Sigmoid colon (tissue), 6 donors: ENCODE measurements at regions not wholly inside any gene's neighbourhood (a gene's known extent, or its start where the extent isn't known, plus 50 kb on each side); places are given as distances from the start of the nearest gene placed in this dataset.

Experiments
- DNase-seq: peaks from one replicate; pipeline ENCODE4 v3.0.0-alpha.2; 2019
- H3K27ac ChIP-seq, 4 donors: fragments of 200-600 bp; sonication (generic); one replicate each; pipeline ENCODE4 v1.5.1; 2016 to 2019; ENCODE audit warnings: mild to moderate bottlenecking in 1 of 4
- H3K27me3 ChIP-seq, 3 donors: fragments of 200-600 bp; sonication (generic); one replicate each; pipeline ENCODE4 v1.5.1; 2019; ENCODE audit warnings: mild to moderate bottlenecking in 1 of 3
- H3K36me3 ChIP-seq, 4 donors: fragments of 200-600 bp; sonication (generic); one replicate each; pipeline ENCODE4 v1.5.1; 2016 to 2019
- H3K4me1 ChIP-seq, 4 donors: fragments of 200-600 bp; sonication (generic); one replicate each; pipeline ENCODE4 v1.5.1; 2017 to 2019
- H3K4me3 ChIP-seq, 4 donors: fragments of 200-600 bp; sonication (generic); one replicate each; pipeline ENCODE4 v1.5.1; 2017 to 2019; ENCODE audit warnings: mild to moderate bottlenecking in 2 of 4, moderate library complexity in 1 of 4
- H3K9me3 ChIP-seq, 4 donors: fragments of 200-600 bp in 3 of 4; sonication (generic) in 3 of 4; one replicate each; pipeline versions ENCODE4 v1.5.1 to v1.6.1; 2013 to 2019
- EP300 ChIP-seq, 4 donors: sonication (generic); formaldehyde crosslinking; IDR thresholded peaks; one replicate each; pipeline ENCODE4 v1.6.1; 2017; ENCODE audit warnings: antibody characterized with exemption in 4 of 4
- POLR2A ChIP-seq, 2 donors: fragments of 450-650 bp; IDR thresholded peaks; one replicate each; pipeline ENCODE4 v1.6.1; 2016; ENCODE audit warnings: antibody characterized with exemption in 2 of 2, mild to moderate bottlenecking in 2 of 2, moderate library complexity in 2 of 2
- POLR2AphosphoS5 ChIP-seq, 4 donors: sonication (generic); formaldehyde crosslinking; IDR thresholded peaks; one replicate each; pipeline ENCODE4 v1.6.1; 2017; ENCODE audit warnings: antibody characterized with exemption in 4 of 4
- WGBS, 2 donors: extraction: QIAGEN DNeasy Blood & Tissue Kit; methylation state at CpG; one replicate each; pipeline ENCODE4 v1.1.7; 2013; 5-methylcytosine and 5-hydroxymethylcytosine counted together
- intact Hi-C: fragments of 100-400 bp; cut with DNase I; formaldehyde crosslinking; loops from one replicate; pipeline ENCODE4 v1.15.1; 2023
- TF ChIP-seq, protein P1 (sequence below), 4 experiments: fragments of 450-650 bp in 3 of 4; fragments of 200-600 bp in 1 of 4; IDR thresholded peaks; one replicate each; pipeline ENCODE4 v1.5.1; 2016 to 2019; ENCODE audit warnings: antibody characterized with exemption in 4 of 4, mild to moderate bottlenecking in 3 of 4, moderate library complexity in 2 of 4
- donor health status: healthy with polysubstance abuse.
- donor health status: healthy.

GRCh38 chr17:55969562-55970324 lies 183.5 kb upstream of the ANKFN1 start:
- TF ChIP-seq, protein P1, sequence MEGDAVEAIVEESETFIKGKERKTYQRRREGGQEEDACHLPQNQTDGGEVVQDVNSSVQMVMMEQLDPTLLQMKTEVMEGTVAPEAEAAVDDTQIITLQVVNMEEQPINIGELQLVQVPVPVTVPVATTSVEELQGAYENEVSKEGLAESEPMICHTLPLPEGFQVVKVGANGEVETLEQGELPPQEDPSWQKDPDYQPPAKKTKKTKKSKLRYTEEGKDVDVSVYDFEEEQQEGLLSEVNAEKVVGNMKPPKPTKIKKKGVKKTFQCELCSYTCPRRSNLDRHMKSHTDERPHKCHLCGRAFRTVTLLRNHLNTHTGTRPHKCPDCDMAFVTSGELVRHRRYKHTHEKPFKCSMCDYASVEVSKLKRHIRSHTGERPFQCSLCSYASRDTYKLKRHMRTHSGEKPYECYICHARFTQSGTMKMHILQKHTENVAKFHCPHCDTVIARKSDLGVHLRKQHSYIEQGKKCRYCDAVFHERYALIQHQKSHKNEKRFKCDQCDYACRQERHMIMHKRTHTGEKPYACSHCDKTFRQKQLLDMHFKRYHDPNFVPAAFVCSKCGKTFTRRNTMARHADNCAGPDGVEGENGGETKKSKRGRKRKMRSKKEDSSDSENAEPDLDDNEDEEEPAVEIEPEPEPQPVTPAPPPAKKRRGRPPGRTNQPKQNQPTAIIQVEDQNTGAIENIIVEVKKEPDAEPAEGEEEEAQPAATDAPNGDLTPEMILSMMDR (IDR thresholded peaks at IDR 0.05) = no peak
- TF ChIP-seq POLR2A (IDR thresholded peaks at IDR 0.05) = no peak
- TF ChIP-seq EP300 (IDR thresholded peaks at IDR 0.05) = no peak
- no peak for TF ChIP-seq POLR2AphosphoS5 (IDR thresholded peaks at IDR 0.05)
- H3K27me3 ChIP-seq = no peaks in the 10 kb centered on the region

DNA sequence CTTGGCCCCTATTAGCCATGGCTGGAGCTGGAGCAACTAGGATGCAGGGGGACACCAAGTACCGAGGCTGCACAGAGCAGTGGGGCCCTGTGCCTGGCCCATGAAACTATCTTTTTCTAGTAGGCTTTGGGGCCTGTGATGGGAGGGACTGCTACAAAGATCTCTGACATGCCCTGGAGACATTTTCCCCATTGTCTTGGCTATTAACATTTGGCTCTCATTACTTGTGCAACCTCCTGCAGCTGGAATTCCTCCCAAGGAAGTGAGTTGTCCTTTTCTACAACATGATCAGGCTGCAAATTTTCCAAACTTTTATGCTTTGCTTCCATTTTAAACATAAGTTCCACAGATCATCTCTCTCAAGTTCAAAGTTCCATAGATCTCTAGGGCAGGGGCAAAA lies 174.7 kb upstream of the ANKFN1 start:
- Histone ChIP-seq H3K27me3 (no peaks in the 10 kb centered on the region), H3K9me3 (no peaks in the 10 kb centered on the region), H3K27ac (no peak overlapping the region), H3K4me1 (no peaks in the 10 kb centered on the region), H3K36me3 (no peaks in the 10 kb centered on the region), H3K4me3 (no peak overlapping the region)
- intact Hi-C loops = no loop called here
- TF ChIP-seq, protein P1 (IDR thresholded peaks at IDR 0.05) = no peak
- TF ChIP-seq EP300 (IDR thresholded peaks at IDR 0.05) (no peak), POLR2AphosphoS5 (IDR thresholded peaks at IDR 0.05) (no peak), POLR2A (IDR thresholded peaks at IDR 0.05) (no peak)
- 94 to 95% methylated on average over 1 of the region's 1 CpG for WGBS, 2 donors
- DNase-seq = no peak

More at GRCh38 chr17:55969562-55970324, 183.5 kb upstream of the ANKFN1 start:
- Histone ChIP-seq H3K4me3 (no peak overlapping the region), H3K9me3 (no peaks in the 10 kb centered on the region), H3K36me3 (no peaks in the 10 kb centered on the region), H3K4me1 (no peaks in the 10 kb centered on the region), H3K27ac (no peak overlapping the region)
- DNase-seq = no peak
- intact Hi-C loops = no loop called here
- WGBS, 2 donors = 74 to 79% methylated on average over 3 of the region's 3 CpGs

GRCh38 chr17:55983096-55983495 lies 170.2 kb upstream of the ANKFN1 start:
- no peaks in the 10 kb centered on the region for H3K36me3 ChIP-seq
- intact Hi-C loops = no loop called here
- no peaks in the 10 kb centered on the region for H3K27me3 ChIP-seq
- no peak overlapping the region for H3K4me3 ChIP-seq
- no peaks in the 10 kb centered on the region for H3K4me1 ChIP-seq
- H3K27ac ChIP-seq = no peak overlapping the region
- no peak for DNase-seq
- WGBS, 2 donors = 88 to 90% methylated on average over 3 of the region's 3 CpGs
- no peaks in the 10 kb centered on the region for H3K9me3 ChIP-seq
- TF ChIP-seq POLR2AphosphoS5 (IDR thresholded peaks at IDR 0.05) = no peak
- TF ChIP-seq POLR2A (IDR thresholded peaks at IDR 0.05) = no peak
- TF ChIP-seq EP300 (IDR thresholded peaks at IDR 0.05) = no peak
- TF ChIP-seq, protein P1 (IDR thresholded peaks at IDR 0.05) = no peak

DNA sequence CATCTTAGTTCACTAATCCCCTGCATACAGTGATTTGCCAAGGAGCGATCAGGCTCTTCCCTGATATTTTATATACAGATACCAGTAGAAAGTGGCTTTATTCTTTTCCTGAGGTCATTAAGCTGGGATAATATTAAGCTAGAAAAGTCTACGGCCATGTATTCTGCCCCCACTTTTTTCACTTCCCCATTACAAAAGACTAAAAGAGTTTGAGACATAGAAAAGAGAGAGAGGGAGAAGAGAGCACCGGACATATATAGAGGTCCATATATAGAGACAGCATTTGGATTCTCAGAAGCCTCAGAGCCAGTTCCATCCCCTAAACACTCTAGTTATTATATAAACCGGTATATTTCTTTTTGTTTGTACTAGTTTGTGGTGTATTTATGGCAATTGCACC lies 166.5 kb upstream of the ANKFN1 start:
- H3K4me1 ChIP-seq = no peaks in the 10 kb centered on the region
- H3K27me3 ChIP-seq = no peaks in the 10 kb centered on the region
- TF ChIP-seq POLR2AphosphoS5 (IDR thresholded peaks at IDR 0.05) = no peak
- TF ChIP-seq EP300 (IDR thresholded peaks at IDR 0.05) = no peak
- TF ChIP-seq, protein P1 (IDR thresholded peaks at IDR 0.05) = no peak
- no peak for TF ChIP-seq POLR2A (IDR thresholded peaks at IDR 0.05)
- no peaks in the 10 kb centered on the region for H3K9me3 ChIP-seq
- H3K4me3 ChIP-seq = no peak overlapping the region
- no peak for DNase-seq
- intact Hi-C loops = no loop called here
- H3K27ac ChIP-seq = no peak overlapping the region
- WGBS, 2 donors = 74 to 78% methylated on average over 4 of the region's 4 CpGs
- no peaks in the 10 kb centered on the region for H3K36me3 ChIP-seq

- 74 to 80% methylated on average over 3 of the region's 3 CpGs for WGBS, 2 donors
- Histone ChIP-seq H3K27me3 (no peaks in the 10 kb centered on the region), H3K27ac (no peak overlapping the region), H3K36me3 (no peaks in the 10 kb centered on the region), H3K4me1 (no peaks in the 10 kb centered on the region), H3K9me3 (no peaks in the 10 kb centered on the region), H3K4me3 (no peak overlapping the region)
- DNase-seq = no peak
- TF ChIP-seq POLR2A (IDR thresholded peaks at IDR 0.05) (no peak), POLR2AphosphoS5 (IDR thresholded peaks at IDR 0.05) (no peak), EP300 (IDR thresholded peaks at IDR 0.05) (no peak)
- TF ChIP-seq, protein P1 (IDR thresholded peaks at IDR 0.05) = no peak
- intact Hi-C loops = no loop called here
Observed at GRCh38 chr17:55988861-55989260, 164.4 kb upstream of the ANKFN1 start.
